MCF 10A (cell line): ENCODE measurements at regions not wholly inside any gene's neighbourhood (a gene's known extent, or its start where the extent isn't known, plus 50 kb on each side); places are given as distances from the start of the nearest gene placed in this dataset.

Experiments
- BruUV-seq: library from RNA; stranded (reverse); fragments of 400-500 nt; replicated peaks from 2 replicates; lab custom pipeline; 2021; lab: Mats Ljungman, UMichigan
- CTCF ChIA-PET: fragments of 300-600 bp; sonication (Branson Sonifier 250); formaldehyde crosslinking; extraction: SDS; loops from one replicate; lab custom pipeline; 2021; ENCODE audit warnings: antibody characterized with exemption, inconsistent platforms; lab: Yijun Ruan, JAX
- POLR2A ChIA-PET: fragments of 300-600, 350-650 bp; sonication (Branson Sonifier 250); formaldehyde crosslinking; extraction: SDS; loops from one replicate; lab custom pipeline; 2020; ENCODE audit warnings: antibody characterized with exemption, inconsistent platforms; lab: Yijun Ruan, JAX
- DNase-seq: peaks from one replicate; pipeline ENCODE4 v3.0.0-alpha.2; 2018; ENCODE audit not compliant: unreplicated experiment
- H3K27ac Mint-ChIP-seq: one replicate; pipeline ENCODE4 v1.8.0; 2022; ENCODE audit warnings: mild to moderate bottlenecking, low read depth, mixed read lengths; ENCODE audit not compliant: unreplicated experiment
- H3K27me3 Mint-ChIP-seq: one replicate; pipeline ENCODE4 v1.8.0; 2022; ENCODE audit warnings: mixed read lengths; ENCODE audit not compliant: insufficient read depth, unreplicated experiment
- H3K36me3 Mint-ChIP-seq: one replicate; pipeline ENCODE4 v1.8.0; 2022; ENCODE audit warnings: mild to moderate bottlenecking, moderate library complexity, mixed read lengths; ENCODE audit not compliant: insufficient read depth, unreplicated experiment
- H3K4me1 Mint-ChIP-seq: one replicate; pipeline ENCODE4 v1.8.0; 2022; ENCODE audit warnings: mixed read lengths; ENCODE audit not compliant: insufficient read depth, unreplicated experiment
- H3K4me3 Mint-ChIP-seq: one replicate; pipeline ENCODE4 v1.8.0; 2022; ENCODE audit warnings: mild to moderate bottlenecking, moderate library complexity, mixed read lengths; ENCODE audit not compliant: unreplicated experiment
- H3K9me3 Mint-ChIP-seq: one replicate; pipeline ENCODE4 v1.8.0; 2022; ENCODE audit warnings: mixed read lengths; ENCODE audit not compliant: unreplicated experiment
- intact Hi-C: fragments of 100-400 bp; cut with micrococcal nuclease; formaldehyde crosslinking; loops from 2 replicates; pipeline ENCODE4 v1.14.1; 2022
- TF ChIP-seq, protein P1 (sequence below): fragments of 200-600 bp; IDR thresholded peaks from one replicate; pipeline ENCODE4 v1.8.0; 2022; ENCODE audit warnings: antibody characterized with exemption, mild to moderate bottlenecking; ENCODE audit not compliant: unreplicated experiment

DNA sequence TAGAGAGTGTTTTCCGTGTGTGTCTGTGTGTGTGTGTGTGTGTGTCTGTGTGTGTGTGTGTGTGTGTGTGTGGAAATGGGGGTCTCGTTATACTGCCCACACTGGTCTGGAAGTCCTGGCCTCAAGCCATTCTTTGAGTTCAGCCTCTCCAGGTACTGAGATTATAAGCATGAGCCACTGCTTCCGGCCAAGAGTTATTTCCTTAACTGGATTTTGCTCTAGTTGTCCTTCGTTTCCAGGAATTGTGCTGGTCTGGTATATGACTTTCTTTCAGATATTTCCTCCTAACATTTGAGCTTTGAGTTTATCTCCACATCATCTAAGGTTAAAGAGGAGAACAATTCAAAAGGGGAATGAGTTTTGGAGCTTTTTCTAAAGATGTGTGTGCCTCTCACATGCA lies 124.8 kb downstream of the SH3BGRL2 start:
- TF ChIP-seq, protein P1, sequence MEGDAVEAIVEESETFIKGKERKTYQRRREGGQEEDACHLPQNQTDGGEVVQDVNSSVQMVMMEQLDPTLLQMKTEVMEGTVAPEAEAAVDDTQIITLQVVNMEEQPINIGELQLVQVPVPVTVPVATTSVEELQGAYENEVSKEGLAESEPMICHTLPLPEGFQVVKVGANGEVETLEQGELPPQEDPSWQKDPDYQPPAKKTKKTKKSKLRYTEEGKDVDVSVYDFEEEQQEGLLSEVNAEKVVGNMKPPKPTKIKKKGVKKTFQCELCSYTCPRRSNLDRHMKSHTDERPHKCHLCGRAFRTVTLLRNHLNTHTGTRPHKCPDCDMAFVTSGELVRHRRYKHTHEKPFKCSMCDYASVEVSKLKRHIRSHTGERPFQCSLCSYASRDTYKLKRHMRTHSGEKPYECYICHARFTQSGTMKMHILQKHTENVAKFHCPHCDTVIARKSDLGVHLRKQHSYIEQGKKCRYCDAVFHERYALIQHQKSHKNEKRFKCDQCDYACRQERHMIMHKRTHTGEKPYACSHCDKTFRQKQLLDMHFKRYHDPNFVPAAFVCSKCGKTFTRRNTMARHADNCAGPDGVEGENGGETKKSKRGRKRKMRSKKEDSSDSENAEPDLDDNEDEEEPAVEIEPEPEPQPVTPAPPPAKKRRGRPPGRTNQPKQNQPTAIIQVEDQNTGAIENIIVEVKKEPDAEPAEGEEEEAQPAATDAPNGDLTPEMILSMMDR = no peak
- CTCF ChIA-PET = interaction anchor here (0.6 to 1.1 kb wide), 2 partner anchors 13 to 22 kb away, joined by 3 read pairs; no protein-coding TSS in a partner anchor
- intact Hi-C loops = no loop called here

More for the DNA sequence above, 124.8 kb downstream of the SH3BGRL2 start:
- H3K27ac Mint-ChIP-seq = no peak overlapping the region
- no TSS peak for BruUV-seq
- H3K9me3 Mint-ChIP-seq = no peaks in the 10 kb centered on the region
- POLR2A ChIA-PET = no interaction called here
- H3K4me3 Mint-ChIP-seq = no peak overlapping the region
- no peaks in the 10 kb centered on the region for H3K4me1 Mint-ChIP-seq
- DNase-seq = no peak
- H3K36me3 Mint-ChIP-seq = no peaks in the 10 kb centered on the region
- H3K27me3 Mint-ChIP-seq = peaks cover 17% of the 10 kb centered on the region
